SH-SY5Y (cell line): ENCODE measurements at regions not wholly inside any gene's neighbourhood (a gene's known extent, or its start where the extent isn't known, plus 50 kb on each side); places are given as distances from the start of the nearest gene placed in this dataset.

Experiments used
- GATA2 ChIP-seq: IDR thresholded peaks from 2 replicates; pipeline ENCODE4 v1.6.1; 2011; ENCODE audit warnings: mild to moderate bottlenecking, low read depth, low read length
- GATA3 ChIP-seq: IDR thresholded peaks from 2 replicates; pipeline ENCODE4 v1.6.1; 2011; ENCODE audit warnings: low read depth, mild to moderate bottlenecking, low read length, moderate library complexity

GRCh38 chr11:34749666-34750659 is 129.1 kb downstream of the EHF start:
- no peak for TF ChIP-seq GATA2
- no peak for TF ChIP-seq GATA3

GRCh38 chr11:34748036-34748435 is 127.1 kb downstream of the EHF start:
- TF ChIP-seq GATA2 = no peak
- TF ChIP-seq GATA3 = no peak

DNA sequence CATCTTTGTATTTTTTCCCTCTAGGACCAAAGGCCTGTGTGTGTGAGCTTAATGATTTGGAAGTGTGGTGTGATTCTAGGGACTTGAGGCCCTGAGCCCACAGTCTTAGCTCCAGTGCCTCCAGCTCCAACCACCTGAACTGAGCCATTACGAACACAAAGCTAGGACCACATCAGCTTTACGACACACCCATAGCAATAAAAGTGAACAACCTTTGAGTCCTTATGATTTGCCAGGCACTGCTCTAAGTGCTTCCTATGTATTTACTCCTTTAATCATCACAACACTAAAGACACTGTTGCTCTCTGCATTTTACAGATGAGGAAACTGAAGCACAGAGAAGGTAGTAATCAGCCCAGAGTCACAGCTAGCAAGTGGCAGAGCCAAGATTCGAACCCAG is 126.4 kb downstream of the EHF start:
- TF ChIP-seq GATA2 (no peak), GATA3 (no peak)

- TF ChIP-seq GATA3 = no peak
- TF ChIP-seq GATA2 = no peak
Observed at GRCh38 chr11:34745195-34745594, 124.3 kb downstream of the EHF start.

DNA sequence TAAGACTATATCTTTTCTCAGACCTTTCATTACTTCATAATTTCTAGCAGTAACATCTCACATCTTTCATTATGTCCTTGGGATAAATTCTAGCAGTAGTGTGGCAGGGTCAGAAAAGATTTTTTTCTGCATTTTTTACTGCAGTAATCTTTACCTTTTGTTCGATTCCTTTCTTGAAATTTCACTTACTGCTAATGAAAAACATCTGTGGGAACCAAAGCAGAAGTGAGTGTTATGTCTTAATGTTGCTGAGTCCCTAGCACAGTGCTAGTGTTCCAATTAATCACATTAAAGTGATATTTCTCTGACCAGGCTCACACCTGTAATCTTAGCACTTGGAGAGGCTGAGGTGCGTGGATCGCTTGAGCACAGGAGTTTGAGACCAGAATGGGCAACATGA is 123.6 kb downstream of the EHF start:
- no peak for TF ChIP-seq GATA2
- TF ChIP-seq GATA3 = no peak

DNA sequence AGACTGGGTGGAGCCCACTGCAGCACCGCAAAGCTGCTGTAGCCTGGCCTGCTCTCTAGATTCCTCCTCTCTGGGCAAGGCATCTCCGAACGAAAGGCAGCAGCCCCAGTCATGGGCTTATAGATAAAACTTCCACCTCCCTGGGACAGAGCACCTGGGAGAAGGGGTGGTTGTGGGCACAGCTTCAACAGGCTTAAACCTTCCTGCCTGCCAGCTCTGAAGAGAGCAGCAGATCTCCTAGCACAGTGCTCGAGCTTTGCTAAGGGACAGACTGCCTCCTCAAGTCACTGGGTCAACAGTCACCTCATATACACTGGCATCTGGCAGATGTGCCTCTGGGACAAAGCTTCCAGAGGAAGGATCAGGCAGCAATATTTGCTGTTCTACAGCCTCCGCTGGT is 117.3 kb downstream of the EHF start:
- no peak for TF ChIP-seq GATA3
- no peak for TF ChIP-seq GATA2

DNA sequence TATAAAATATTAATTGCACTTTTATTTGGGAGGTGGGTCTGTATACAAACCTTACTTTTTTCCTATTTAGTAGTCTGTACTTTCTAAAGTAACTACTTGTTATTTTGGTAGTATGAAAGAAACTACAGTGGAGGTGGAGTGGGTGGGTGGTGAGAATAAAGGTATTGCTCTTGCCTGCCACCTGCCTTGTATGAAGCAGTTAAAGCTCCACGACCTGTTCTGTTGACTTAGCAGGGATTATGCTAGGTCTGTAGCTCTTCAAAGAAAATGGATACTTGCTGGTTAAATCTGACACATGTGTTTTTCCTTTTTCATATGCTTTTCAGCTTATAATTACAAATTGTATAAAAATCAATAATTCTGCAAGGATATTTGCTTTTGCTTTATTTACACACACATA is 111.9 kb downstream of the EHF start:
- TF ChIP-seq GATA3 (no peak), GATA2 (no peak)

GRCh38 chr11:34731603-34732002 is 110.7 kb downstream of the EHF start:
- TF ChIP-seq GATA2 (no peak), GATA3 (no peak)

- no peak for TF ChIP-seq GATA3
- no peak for TF ChIP-seq GATA2
Observed at GRCh38 chr11:34730544-34731295, 109.8 kb downstream of the EHF start.

GRCh38 chr11:34728609-34729008 is 107.7 kb downstream of the EHF start:
- TF ChIP-seq GATA2 (no peak), GATA3 (no peak)

- TF ChIP-seq GATA2 = no peak
- no peak for TF ChIP-seq GATA3
Observed at GRCh38 chr11:34727228-34727737, 106.4 kb downstream of the EHF start.

- TF ChIP-seq GATA2 = no peak
- TF ChIP-seq GATA3 = no peak
Observed at GRCh38 chr11:34724973-34725372, 104.1 kb downstream of the EHF start.

- TF ChIP-seq GATA2 (no peak), GATA3 (no peak)
Observed at GRCh38 chr11:34721646-34722045, 100.8 kb downstream of the EHF start.

DNA sequence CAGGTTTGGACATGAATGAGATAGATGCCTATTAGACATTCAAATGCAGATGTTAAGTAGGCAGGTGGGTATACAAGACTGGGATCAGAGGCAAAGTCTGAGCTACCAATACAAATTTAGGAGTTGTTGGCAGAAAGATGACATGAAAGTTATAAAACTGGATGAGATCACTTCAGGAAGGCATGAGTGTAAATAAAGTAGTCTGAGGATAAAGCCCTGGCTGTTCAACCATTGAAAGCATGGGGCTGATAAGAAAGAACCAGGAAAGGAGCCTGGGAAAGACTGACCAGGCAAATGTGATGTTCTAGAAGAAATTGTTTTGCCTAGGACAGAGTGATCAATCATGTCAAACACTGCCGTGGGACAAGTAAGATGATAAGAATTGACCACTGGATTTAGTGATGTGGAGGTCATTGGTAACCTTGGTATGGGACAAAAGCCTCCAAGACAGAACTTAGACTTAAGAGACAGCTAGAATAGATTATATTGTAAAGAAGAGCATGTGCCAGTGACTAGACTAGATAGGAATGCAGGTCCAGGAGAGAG is 98.5 kb downstream of the EHF start:
- no peak for TF ChIP-seq GATA2
- no peak for TF ChIP-seq GATA3
